Nucleus accumbens (tissue), 56 donors: ENCODE measurements at regions not wholly inside any gene's neighbourhood (a gene's known extent, or its start where the extent isn't known, plus 50 kb on each side); places are given as distances from the start of the nearest gene placed in this dataset.
"Not testable (repeated sequence)": the region's sequence is repeated elsewhere in the genome, so short reads cannot be mapped to it uniquely, and the experiment has no call there.

Source experiments
- DNase-seq, 56 donors: peaks; one replicate each; lab custom pipeline; 2025; lab: John Stamatoyannopoulos, UW

DNA sequence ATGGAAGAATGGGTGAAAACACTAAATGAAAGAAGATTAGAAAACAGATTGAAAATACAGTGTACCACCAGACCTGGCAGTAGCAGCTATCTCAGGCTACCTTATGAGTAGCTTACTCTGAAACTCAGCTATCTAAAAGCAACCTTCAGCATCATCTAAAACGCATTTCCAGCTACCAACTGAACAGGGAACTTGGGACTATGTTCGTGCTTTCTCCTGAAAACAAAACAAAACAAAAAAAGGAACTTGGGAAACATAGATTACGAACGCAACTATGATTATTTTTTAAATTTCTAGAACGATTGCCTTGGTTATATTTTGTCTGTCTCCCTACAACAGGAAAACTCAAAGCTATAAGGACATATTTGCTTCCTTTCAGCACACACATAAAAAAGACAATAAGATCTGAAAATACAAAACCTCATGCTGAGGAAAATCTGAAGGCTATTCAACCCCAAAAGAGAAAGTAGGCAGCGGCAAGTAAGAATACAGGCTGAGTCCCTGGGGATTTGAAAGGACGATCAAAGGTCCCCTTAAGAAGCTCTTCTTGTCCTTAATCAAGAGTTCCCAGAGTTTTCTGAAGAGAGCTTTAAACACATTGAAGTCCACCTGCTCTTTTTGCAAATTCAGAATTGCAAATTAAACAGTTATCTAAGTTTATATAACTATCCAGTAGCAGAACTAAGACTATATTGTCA is 53.4 kb downstream of the OR2K2 start:
- no peak for DNase-seq

DNA sequence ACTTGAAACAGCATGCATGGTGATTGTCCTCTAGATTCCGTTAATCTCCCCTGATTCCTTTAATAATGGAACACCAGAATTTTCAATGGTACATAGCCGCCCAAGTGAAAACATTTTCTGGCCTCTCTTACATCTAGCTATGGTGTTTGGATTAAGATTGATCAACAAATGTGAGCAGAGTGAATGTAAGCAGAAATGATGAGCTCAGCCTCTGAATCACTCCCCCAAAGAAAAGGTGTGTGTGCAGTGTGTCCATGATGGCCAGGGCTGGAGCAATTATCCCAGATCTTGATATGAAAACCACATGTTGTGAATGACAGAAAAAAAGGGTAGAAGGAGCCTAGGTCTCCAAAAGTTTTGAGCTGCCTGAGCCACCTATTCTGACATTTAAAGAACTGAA is 55.3 kb downstream of the OR2K2 start:
- DNase-seq: no peak

GRCh38 chr9:111272581-111272980 is 57.4 kb downstream of the OR2K2 start:
- no peak for DNase-seq

- DNase-seq: peak in 4 of 56 donors; percentile 2 to 34 (median 7)
These were observed 58.4 kb downstream of the OR2K2 start for GRCh38 chr9:111271481-111272080.

- DNase-seq: no peak
These were observed 59.0 kb downstream of the OR2K2 start for GRCh38 chr9:111271047-111271446.

- DNase-seq: not testable (repeated sequence)
These were observed 64.0 kb downstream of the OR2K2 start for GRCh38 chr9:111266024-111266423.

GRCh38 chr9:111263116-111263515 is 66.9 kb downstream of the OR2K2 start:
- DNase-seq: no peak

DNA sequence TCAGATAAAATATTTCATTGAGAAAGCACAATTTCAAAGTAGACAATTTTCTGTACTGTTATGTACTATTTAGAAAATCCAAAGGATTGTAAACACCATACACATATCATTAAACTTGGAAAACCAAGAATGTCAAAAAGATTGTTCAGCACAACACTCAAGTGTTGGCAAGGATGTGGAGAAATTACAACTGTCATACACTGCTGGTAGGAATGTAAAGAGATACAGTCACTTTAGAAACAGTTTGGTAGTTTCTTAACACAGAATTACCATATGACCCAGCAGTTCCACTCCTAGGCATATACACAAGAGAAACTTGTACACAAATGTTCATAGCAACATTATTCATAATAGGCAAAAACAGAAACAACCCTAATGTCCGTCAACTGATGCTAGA is 71.2 kb downstream of the OR2K2 start:
- DNase-seq: no peak

DNA sequence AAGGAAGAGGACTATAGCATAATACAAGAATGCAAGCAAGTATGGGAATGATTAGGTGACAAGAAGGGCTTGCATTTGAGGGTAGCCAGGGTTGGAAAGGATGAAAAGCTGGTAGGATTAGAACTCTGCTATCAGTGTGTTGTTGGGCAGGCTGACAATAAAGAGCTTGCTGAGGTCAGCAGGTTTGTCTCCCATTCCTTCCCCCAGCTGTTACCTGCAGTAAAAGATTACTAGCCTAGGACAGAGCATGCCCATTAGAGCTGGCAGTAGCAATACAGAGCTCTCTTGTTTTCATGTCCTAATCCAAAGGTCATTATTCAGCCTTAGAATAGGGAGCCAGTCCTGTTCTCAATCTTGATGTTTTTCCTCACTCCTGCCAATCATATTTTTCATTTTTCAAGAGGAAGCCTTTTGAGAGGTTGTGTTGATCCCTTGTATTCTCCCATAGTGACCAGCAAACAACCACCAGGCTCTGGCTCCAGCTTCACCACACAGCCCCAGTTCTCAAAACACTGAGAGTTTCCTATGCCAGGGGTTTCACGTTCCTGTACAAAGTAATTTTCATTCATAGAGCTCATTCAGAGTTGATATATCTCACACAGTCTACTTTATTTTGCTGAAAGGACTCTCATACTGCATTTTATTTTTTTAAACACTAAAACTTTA is 71.7 kb downstream of the OR2K2 start:
- DNase-seq: no peak

GRCh38 chr9:111253742-111254437 is 76.1 kb downstream of the OR2K2 start:
- DNase-seq: peak in 2 of 56 donors; percentile 2 to 3

DNA sequence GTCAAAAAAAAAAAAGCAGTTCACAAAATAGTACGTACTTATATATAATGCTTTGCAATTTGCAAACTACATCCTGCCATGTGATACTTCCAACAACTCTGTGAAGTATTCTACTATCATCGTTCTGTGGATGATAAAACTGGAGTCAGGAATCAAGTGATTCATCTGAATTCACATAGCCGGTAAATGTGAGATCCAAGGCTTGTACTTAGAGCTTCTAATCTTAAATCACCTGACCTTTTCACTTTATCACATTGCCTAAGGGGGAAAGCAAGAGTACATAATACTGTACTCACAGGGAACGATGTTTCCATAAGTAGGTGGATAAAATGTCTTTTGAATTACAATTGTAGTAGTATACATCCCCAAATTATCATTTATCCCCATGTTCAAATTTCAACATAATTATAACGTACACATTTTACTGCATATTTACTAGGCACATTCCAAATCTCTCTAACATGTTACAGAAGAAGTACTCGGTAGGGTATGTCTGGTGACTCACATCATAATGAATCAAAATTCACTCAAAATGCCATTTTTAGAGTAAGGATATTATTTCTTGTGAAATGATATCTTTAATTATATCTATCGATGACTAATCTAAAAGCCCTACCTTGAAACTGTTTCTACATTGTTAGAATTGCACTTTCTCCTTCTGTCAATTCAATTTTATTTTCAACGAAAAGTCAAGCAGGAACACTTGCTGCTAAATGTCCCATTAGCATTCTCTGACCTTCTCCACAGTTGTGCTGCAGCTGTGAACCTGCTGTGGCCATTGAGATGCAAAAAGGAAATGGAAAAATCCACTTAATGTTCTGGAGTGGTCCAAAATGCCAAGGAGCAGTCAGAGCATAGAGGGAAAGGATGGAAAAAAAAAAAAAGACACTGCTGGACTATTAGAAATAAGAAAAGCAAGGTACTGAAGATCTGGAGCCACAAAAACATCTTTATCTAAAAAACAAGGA is 78.9 kb downstream of the OR2K2 start:
- DNase-seq: no peak

DNA sequence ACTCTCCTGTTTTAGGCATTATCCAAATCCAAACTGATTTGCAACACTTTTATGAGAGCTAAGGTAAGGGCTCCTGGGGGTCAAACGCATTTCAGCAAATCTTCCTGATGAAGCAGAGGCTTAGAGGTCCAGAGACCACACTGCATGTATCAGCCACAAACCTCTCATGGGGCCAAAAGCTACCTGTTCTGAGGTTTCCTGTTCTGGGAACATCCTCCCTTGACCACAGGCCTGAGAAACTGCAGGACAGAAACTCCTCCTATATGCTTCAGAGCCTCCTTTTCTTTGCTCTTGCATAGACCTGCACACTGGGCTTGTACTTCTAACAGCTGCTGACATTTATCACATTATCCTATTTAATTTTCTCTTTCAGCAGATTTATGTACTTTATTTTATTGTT is 92.6 kb downstream of the OR2K2 start:
- no peak for DNase-seq

DNA sequence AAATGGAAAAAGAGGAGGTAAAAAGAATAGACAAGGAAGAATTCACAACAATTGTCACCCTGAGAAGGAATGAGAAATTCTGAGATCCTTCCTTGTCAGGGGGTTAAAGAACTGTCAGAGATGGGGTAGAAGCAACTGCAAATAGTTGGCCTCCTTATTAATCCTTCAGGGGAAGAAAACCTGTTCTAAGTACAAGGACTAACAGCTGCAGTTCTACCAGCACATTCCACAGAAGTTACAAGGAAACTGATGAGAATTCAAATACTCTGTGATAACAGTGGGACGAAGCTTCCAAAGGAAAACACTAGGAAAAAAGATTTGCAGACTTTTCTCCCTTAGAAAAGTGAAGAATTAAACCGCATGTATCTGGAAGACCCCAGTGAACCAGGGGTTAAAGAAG is 93.7 kb downstream of the OR2K2 start:
- no peak for DNase-seq

GRCh38 chr9:111233963-111234362 is 96.1 kb downstream of the OR2K2 start:
- no peak for DNase-seq

- DNase-seq: no peak
These were observed 96.8 kb downstream of the OR2K2 start for GRCh38 chr9:111232997-111233790.

- no peak for DNase-seq
These were observed 98.0 kb downstream of the OR2K2 start for GRCh38 chr9:111231801-111232580.

DNA sequence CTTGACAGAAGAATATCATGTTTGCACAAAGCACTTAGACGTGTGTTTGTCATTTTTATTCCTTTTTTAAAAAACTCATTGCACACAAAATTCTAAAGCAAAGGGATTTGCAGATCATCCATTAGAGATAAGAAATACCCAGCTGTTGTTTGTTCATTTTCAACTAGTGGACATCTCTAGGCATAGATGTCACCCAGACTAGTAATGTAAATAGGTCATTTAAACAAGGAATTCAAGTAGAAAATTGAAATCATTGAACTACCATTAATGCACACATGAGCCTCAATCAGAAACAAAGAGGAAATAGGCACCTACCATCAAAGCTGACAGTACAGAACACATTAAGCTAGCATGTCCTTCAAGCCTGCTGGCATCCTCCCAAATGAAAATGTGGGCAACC is 107.3 kb downstream of the OR2K2 start:
- no peak for DNase-seq

- no peak for DNase-seq
These were observed 117.2 kb downstream of the OR2K2 start for GRCh38 chr9:111212874-111213273.

DNA sequence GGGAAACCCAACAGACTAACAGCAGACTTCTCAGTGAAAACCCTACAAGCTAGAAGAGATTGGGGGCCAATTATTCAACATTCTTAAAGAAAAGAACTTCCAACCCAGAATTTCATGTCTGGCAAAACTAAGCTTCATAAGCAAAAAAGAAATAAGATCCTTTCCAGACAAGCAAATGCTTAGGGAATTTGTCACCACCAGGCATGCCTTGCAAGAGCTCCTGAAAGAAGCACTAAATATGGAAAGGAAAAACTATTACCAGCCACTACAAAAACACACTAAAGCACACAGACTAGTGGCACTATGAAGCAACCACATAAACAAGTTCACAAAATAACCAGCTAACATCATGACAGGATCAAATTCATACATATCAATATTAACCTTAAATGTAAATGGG is 131.1 kb downstream of the OR2K2 start:
- no peak for DNase-seq
